ENCODE measurements at regions not wholly inside any gene's neighbourhood (a gene's known extent, or its start where the extent isn't known, plus 50 kb on each side); places are given as distances from the start of the nearest gene placed in this dataset.

- TF ChIP-seq CTCF (optimal IDR thresholded peaks at IDR 0.05 in 1 of 3, IDR thresholded peaks at IDR 0.05 in 1 of 3, conservative IDR thresholded peaks at IDR 0.05 in 1 of 3; ENCODE audit: extremely low read depth in 1 of 3, insufficient read depth in 2 of 3, low read length in 3 of 3) (no peak), EZH2 (IDR thresholded peaks at IDR 0.05; ENCODE audit: low read length) (no peak)
These were observed 118.4 kb downstream of the PLK2 start for GRCh38 chr5:58341476-58341875.
